ENCODE measurements at regions not wholly inside any gene's neighbourhood (a gene's known extent, or its start where the extent isn't known, plus 50 kb on each side); places are given as distances from the start of the nearest gene placed in this dataset.

- TF ChIP-seq CTCF (IDR thresholded peaks at IDR 0.05) (no peak), POLR2A (IDR thresholded peaks at IDR 0.05) (no peak)
Observed at GRCh38 chr6:23587582-23587981, 538.4 kb upstream of the NRSN1 start.
